MM.1S (cell line): ENCODE measurements at regions not wholly inside any gene's neighbourhood (a gene's known extent, or its start where the extent isn't known, plus 50 kb on each side); places are given as distances from the start of the nearest gene placed in this dataset.

Source experiments
- DNase-seq: peaks from one replicate; pipeline ENCODE4 v3.0.0-alpha.2; 2015
- H2AFZ ChIP-seq: fragments of 300-600 bp; sonication (generic); 2 replicates; pipeline ENCODE4 v1.6.0; 2016; ENCODE audit warnings: antibody characterized with exemption, low read length
- H3F3A ChIP-seq: fragments of 300-600 bp; sonication (generic); 2 replicates; pipeline ENCODE4 v1.6.1; 2016; ENCODE audit warnings: mild to moderate bottlenecking, antibody characterized with exemption, low read length, moderate library complexity, mixed read lengths; ENCODE audit not compliant: insufficient read depth
- H3K27ac ChIP-seq: fragments of 300-600 bp; sonication (generic); 2 replicates; pipeline ENCODE4 v1.5.1; 2016; ENCODE audit warnings: mild to moderate bottlenecking, low read length
- H3K27me3 ChIP-seq: fragments of 300-600 bp; sonication (generic); replicated peaks from 2 replicates; pipeline ENCODE4 v1.6.0; 2016; ENCODE audit warnings: low read length; ENCODE audit not compliant: insufficient read depth
- H3K36me3 ChIP-seq: fragments of 300-600 bp; sonication (generic); replicated peaks from 2 replicates; pipeline ENCODE4 v1.6.1; 2016; ENCODE audit warnings: mild to moderate bottlenecking, low read length, mixed read lengths; ENCODE audit not compliant: insufficient read depth
- H3K4me1 ChIP-seq: fragments of 300-600 bp; sonication (generic); 2 replicates; pipeline ENCODE4 v1.6.1; 2016; ENCODE audit warnings: low read length, mixed read lengths
- H3K4me2 ChIP-seq: fragments of 300-600 bp; sonication (generic); 2 replicates; pipeline ENCODE4 v1.6.0; 2016; ENCODE audit warnings: low read depth, low read length
- H3K4me3 ChIP-seq: fragments of 300-600 bp; sonication (generic); 2 replicates; pipeline ENCODE4 v1.5.1; 2016; ENCODE audit warnings: low read length, mixed read lengths
- H3K79me2 ChIP-seq: fragments of 300-600 bp; sonication (generic); 2 replicates; pipeline ENCODE4 v1.6.1; 2016; ENCODE audit warnings: mixed run types, low read length, mixed read lengths
- H3K9ac ChIP-seq: fragments of 300-600 bp; sonication (generic); 2 replicates; pipeline ENCODE4 v1.6.1; 2016; ENCODE audit warnings: low read length, mixed read lengths
- H3K9me2 ChIP-seq: fragments of 300-600 bp; sonication (generic); replicated peaks from 2 replicates; pipeline ENCODE4 v1.6.1; 2016; ENCODE audit warnings: mild to moderate bottlenecking, low read length, mixed read lengths; ENCODE audit not compliant: insufficient read depth
- H3K9me3 ChIP-seq: fragments of 300-600 bp; sonication (generic); replicated peaks from 2 replicates; pipeline ENCODE4 v1.6.1; 2016; ENCODE audit warnings: mild to moderate bottlenecking, low read length, mixed read lengths; ENCODE audit not compliant: insufficient read depth
- H4K20me1 ChIP-seq: fragments of 300-600 bp; sonication (generic); 2 replicates; pipeline ENCODE4 v1.6.1; 2016; ENCODE audit warnings: mild to moderate bottlenecking, low read length, moderate library complexity, mixed read lengths; ENCODE audit not compliant: insufficient read depth
- EZH2 ChIP-seq: fragments of 300-600 bp; sonication (generic); optimal IDR thresholded peaks from 2 replicates; pipeline ENCODE3; 2017; ENCODE audit warnings: low read depth, mild to moderate bottlenecking, antibody characterized with exemption, low read length, mixed read lengths
- EZH2phosphoT487 ChIP-seq: fragments of 300-600 bp; sonication (generic); IDR thresholded peaks from 2 replicates; pipeline ENCODE4 v1.6.1; 2018; ENCODE audit warnings: antibody characterized with exemption, low read length
- TF ChIP-seq, protein P1 (sequence below): fragments of 300-600 bp; sonication (generic); IDR thresholded peaks from 2 replicates; pipeline ENCODE4 v1.5.1; 2016; ENCODE audit warnings: antibody characterized with exemption, low read length, mixed read lengths

DNA sequence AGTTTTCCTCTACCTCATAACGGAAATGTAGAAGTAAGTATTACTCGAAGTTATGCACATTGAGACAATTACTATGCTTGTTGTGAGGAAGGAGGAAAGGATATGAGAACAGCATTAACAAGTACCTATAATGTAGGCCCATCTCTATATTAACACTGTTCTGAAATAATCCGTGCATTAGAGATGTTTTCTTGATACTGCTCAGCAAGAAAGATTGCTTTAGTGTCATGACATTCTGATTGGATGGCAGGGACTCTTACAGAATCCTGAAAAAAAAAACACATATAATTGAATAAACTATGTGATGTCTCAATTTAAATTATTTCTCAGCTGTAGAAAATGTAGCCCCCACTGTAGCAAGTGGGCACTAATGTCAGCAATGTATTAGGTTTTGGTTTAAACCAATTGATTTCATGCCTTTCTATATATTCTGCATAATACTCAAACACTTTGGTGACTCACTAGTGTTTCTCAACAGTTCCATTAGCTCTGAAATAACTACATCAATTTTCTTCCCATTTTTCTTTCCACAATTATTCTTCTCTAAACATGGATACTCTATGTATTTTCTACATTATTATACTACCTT lies 598.3 kb upstream of the BCHE start:
- no peak for DNase-seq
- Histone ChIP-seq H3K36me3 (no peaks in the 10 kb centered on the region), H3K79me2 (no peaks in the 10 kb centered on the region), H3K27me3 (no peaks in the 10 kb centered on the region), H3K4me2 (no peak overlapping the region), H3K9me2 (no peaks in the 10 kb centered on the region), H3K9ac (no peak overlapping the region), H2AFZ (no peak overlapping the region), H3K4me1 (no peaks in the 10 kb centered on the region), H3F3A (no peaks in the 10 kb centered on the region), H3K27ac (no peak overlapping the region), H3K9me3 (no peaks in the 10 kb centered on the region), H4K20me1 (no peaks in the 10 kb centered on the region), H3K4me3 (no peak overlapping the region)
- no peak for TF ChIP-seq EZH2phosphoT487
- TF ChIP-seq EZH2: no peak
- TF ChIP-seq, protein P1, sequence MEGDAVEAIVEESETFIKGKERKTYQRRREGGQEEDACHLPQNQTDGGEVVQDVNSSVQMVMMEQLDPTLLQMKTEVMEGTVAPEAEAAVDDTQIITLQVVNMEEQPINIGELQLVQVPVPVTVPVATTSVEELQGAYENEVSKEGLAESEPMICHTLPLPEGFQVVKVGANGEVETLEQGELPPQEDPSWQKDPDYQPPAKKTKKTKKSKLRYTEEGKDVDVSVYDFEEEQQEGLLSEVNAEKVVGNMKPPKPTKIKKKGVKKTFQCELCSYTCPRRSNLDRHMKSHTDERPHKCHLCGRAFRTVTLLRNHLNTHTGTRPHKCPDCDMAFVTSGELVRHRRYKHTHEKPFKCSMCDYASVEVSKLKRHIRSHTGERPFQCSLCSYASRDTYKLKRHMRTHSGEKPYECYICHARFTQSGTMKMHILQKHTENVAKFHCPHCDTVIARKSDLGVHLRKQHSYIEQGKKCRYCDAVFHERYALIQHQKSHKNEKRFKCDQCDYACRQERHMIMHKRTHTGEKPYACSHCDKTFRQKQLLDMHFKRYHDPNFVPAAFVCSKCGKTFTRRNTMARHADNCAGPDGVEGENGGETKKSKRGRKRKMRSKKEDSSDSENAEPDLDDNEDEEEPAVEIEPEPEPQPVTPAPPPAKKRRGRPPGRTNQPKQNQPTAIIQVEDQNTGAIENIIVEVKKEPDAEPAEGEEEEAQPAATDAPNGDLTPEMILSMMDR: no peak

DNA sequence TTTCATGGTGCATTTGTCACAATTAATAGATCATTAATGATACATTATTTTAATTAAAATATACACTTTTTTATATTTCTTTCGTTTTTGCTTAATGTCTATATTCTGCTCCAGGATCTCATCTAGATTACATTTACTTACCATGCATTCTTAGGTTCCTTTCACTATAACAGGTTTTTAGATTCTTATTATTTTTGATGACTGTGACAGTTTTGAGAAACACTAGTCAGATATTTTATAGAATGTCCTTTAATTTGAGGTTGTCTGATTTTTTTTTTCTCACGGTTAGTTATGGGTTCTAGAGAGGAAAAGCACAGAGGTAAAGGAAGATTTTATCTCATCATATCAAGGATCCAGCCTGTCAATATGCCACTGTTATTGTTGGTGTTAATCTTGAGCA lies 595.8 kb upstream of the BCHE start:
- H3K9ac ChIP-seq: no peak overlapping the region
- H3K27me3 ChIP-seq: no peaks in the 10 kb centered on the region
- H3K9me2 ChIP-seq: no peaks in the 10 kb centered on the region
- H3K9me3 ChIP-seq: no peaks in the 10 kb centered on the region
- H4K20me1 ChIP-seq: no peaks in the 10 kb centered on the region
- no peak overlapping the region for H3K4me2 ChIP-seq
- no peak overlapping the region for H2AFZ ChIP-seq
- no peaks in the 10 kb centered on the region for H3K4me1 ChIP-seq
- H3K4me3 ChIP-seq: no peak overlapping the region
- H3K79me2 ChIP-seq: no peaks in the 10 kb centered on the region
- H3K27ac ChIP-seq: no peak overlapping the region
- TF ChIP-seq EZH2 (no peak), EZH2phosphoT487 (no peak)
- TF ChIP-seq, protein P1: no peak
- no peaks in the 10 kb centered on the region for H3F3A ChIP-seq
- no peak for DNase-seq
- H3K36me3 ChIP-seq: no peaks in the 10 kb centered on the region

GRCh38 chr3:166425900-166426611 lies 588.8 kb upstream of the BCHE start:
- H3K27me3 ChIP-seq: no peaks in the 10 kb centered on the region
- no peaks in the 10 kb centered on the region for H3K9me3 ChIP-seq
- no peaks in the 10 kb centered on the region for H3F3A ChIP-seq
- no peaks in the 10 kb centered on the region for H3K9me2 ChIP-seq
- no peaks in the 10 kb centered on the region for H4K20me1 ChIP-seq
- H3K4me2 ChIP-seq: no peak overlapping the region
- no peak overlapping the region for H3K27ac ChIP-seq
- TF ChIP-seq EZH2phosphoT487 (no peak), EZH2 (no peak)
- TF ChIP-seq, protein P1: no peak
- H3K4me3 ChIP-seq: no peak overlapping the region
- no peak overlapping the region for H3K9ac ChIP-seq
- no peak overlapping the region for H2AFZ ChIP-seq
- DNase-seq: no peak
- no peaks in the 10 kb centered on the region for H3K36me3 ChIP-seq
- H3K4me1 ChIP-seq: no peaks in the 10 kb centered on the region
- H3K79me2 ChIP-seq: no peaks in the 10 kb centered on the region
